CD4-positive, alpha-beta T cell treated with Interleukin-21 for 1 hour (primary cell): ENCODE measurements at regions not wholly inside any gene's neighbourhood (a gene's known extent, or its start where the extent isn't known, plus 50 kb on each side); places are given as distances from the start of the nearest gene placed in this dataset.

ENCODE experiments used
- DNase-seq: peaks from one replicate; pipeline ENCODE4 v3.0.0-alpha.2; 2020

GRCh38 chr1:219121679-219122078 lies 52.0 kb upstream of the LYPLAL1 start:
- DNase-seq = no peak

DNA sequence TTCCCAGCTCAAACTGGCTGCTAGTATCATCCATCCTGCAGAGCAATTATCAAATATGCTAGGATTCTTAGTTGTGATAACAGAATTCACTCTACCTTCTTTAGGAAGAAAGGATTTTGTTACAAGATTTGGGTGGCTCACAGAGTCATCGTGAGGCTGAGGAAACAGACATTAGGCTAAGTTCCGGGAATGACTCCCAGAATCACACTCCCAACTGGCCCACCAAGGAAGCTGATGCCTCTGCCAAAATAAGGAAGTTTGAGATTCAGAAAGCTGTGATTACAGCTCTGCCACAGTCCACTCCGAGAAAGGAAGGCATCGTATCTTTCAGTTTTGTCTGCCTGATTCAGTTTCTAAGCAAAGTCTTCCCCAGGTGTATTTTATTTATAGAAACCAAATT lies 50.6 kb upstream of the LYPLAL1 start:
- DNase-seq = no peak
